PC-9 (cell line): ENCODE measurements at regions not wholly inside any gene's neighbourhood (a gene's known extent, or its start where the extent isn't known, plus 50 kb on each side); places are given as distances from the start of the nearest gene placed in this dataset.

Experiments
- EZH2 ChIP-seq: fragments of 200-600 bp; sonication (generic); IDR thresholded peaks from 2 replicates; pipeline ENCODE4 v1.8.0; 2017; ENCODE audit warnings: antibody characterized with exemption, low read depth
- TF ChIP-seq, protein P1 (sequence below): fragments of 200-600 bp; sonication (generic); conservative IDR thresholded peaks from 2 replicates; pipeline ENCODE4 v1.6.1; 2017; ENCODE audit warnings: mixed run types, antibody characterized with exemption, mild to moderate bottlenecking, moderate library complexity

DNA sequence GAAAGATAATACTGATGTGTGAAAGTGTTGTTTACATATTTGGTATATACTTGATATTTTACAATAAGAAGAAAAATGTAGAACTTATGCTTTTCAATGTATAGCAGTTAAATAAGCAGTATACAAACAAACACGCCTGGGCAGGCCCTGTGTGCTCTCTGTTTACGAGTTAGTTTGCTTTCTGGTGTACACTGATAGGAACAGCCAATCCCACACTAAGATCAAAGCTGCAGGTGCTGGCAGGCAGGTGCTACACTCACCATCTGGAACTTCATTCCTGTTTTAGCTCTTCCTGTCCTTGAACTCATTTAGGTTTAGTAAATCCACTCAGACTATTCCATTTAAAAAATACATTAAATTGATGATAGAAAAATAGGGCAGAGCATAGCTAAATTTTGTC is 614.7 kb upstream of the ST8SIA4 start:
- TF ChIP-seq, protein P1, sequence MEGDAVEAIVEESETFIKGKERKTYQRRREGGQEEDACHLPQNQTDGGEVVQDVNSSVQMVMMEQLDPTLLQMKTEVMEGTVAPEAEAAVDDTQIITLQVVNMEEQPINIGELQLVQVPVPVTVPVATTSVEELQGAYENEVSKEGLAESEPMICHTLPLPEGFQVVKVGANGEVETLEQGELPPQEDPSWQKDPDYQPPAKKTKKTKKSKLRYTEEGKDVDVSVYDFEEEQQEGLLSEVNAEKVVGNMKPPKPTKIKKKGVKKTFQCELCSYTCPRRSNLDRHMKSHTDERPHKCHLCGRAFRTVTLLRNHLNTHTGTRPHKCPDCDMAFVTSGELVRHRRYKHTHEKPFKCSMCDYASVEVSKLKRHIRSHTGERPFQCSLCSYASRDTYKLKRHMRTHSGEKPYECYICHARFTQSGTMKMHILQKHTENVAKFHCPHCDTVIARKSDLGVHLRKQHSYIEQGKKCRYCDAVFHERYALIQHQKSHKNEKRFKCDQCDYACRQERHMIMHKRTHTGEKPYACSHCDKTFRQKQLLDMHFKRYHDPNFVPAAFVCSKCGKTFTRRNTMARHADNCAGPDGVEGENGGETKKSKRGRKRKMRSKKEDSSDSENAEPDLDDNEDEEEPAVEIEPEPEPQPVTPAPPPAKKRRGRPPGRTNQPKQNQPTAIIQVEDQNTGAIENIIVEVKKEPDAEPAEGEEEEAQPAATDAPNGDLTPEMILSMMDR, result no peak
- TF ChIP-seq EZH2, result no peak
